ENCODE measurements at regions not wholly inside any gene's neighbourhood (a gene's known extent, or its start where the extent isn't known, plus 50 kb on each side); places are given as distances from the start of the nearest gene placed in this dataset.

GRCh38 chr3:30393079-30393478 lies 213.3 kb upstream of the TGFBR2 start:
- POLR2A ChIA-PET, result no interaction called here

GRCh38 chr3:30397030-30397429 lies 209.4 kb upstream of the TGFBR2 start:
- ChIA-PET CTCF (no interaction called here), POLR2A (no interaction called here)
- no peak for TF ChIP-seq NFRKB (IDR thresholded peaks at IDR 0.05)
- TF ChIP-seq CTBP1 (IDR thresholded peaks at IDR 0.05; ENCODE audit: borderline replicate concordance), result no peak
- TF ChIP-seq ELF4 (IDR thresholded peaks at IDR 0.05), result no peak
- no peak for TF ChIP-seq LEF1 (IDR thresholded peaks at IDR 0.05; ENCODE audit: borderline replicate concordance)
- no peak for TF ChIP-seq SP1 (IDR thresholded peaks at IDR 0.05)
- TF ChIP-seq L3MBTL2 (conservative IDR thresholded peaks at IDR 0.05), result no peak
- TF ChIP-seq ZNF384 (IDR thresholded peaks at IDR 0.05), result no peak
- no peak for TF ChIP-seq ARNT (IDR thresholded peaks at IDR 0.05)
- TF ChIP-seq FOXA1 (IDR thresholded peaks at IDR 0.05), result no peak
- no peak for TF ChIP-seq SUZ12 (IDR thresholded peaks at IDR 0.05)
- no peak for TF ChIP-seq TARDBP (IDR thresholded peaks at IDR 0.05)
- no peak for TF ChIP-seq PKNOX1 (IDR thresholded peaks at IDR 0.05)
- no peak for TF ChIP-seq FOXM1 (IDR thresholded peaks at IDR 0.05; ENCODE audit: borderline replicate concordance)
- TF ChIP-seq FOXK2 (IDR thresholded peaks at IDR 0.05), result no peak
- no peak for TF ChIP-seq BHLHE40 (IDR thresholded peaks at IDR 0.05; ENCODE audit: borderline replicate concordance)
- TF ChIP-seq HDGF (IDR thresholded peaks at IDR 0.05; ENCODE audit: borderline replicate concordance), result no peak
- no peak for DNase-seq (ENCODE audit: extremely low spot score)

More at GRCh38 chr3:30393079-30393478, 213.3 kb upstream of the TGFBR2 start:
- CTCF ChIA-PET, result no interaction called here
- no peak for TF ChIP-seq FOXA1 (IDR thresholded peaks at IDR 0.05)
- no peak for TF ChIP-seq ARNT (IDR thresholded peaks at IDR 0.05)
- no peak for TF ChIP-seq FOXM1 (IDR thresholded peaks at IDR 0.05; ENCODE audit: borderline replicate concordance)
- no peak for TF ChIP-seq L3MBTL2 (conservative IDR thresholded peaks at IDR 0.05)
- TF ChIP-seq TARDBP (IDR thresholded peaks at IDR 0.05), result no peak
- no peak for TF ChIP-seq CTBP1 (IDR thresholded peaks at IDR 0.05; ENCODE audit: borderline replicate concordance)
- no peak for TF ChIP-seq HDGF (IDR thresholded peaks at IDR 0.05; ENCODE audit: borderline replicate concordance)
- DNase-seq (ENCODE audit: extremely low spot score), result no peak

- POLR2A ChIA-PET, result no interaction called here
These were observed 206.8 kb upstream of the TGFBR2 start for GRCh38 chr3:30399394-30400181.

GRCh38 chr3:30400926-30401325 lies 205.5 kb upstream of the TGFBR2 start:
- no peak for DNase-seq (ENCODE audit: extremely low spot score)
- CTCF ChIA-PET, result no interaction called here
- POLR2A ChIA-PET, result no interaction called here
- TF ChIP-seq FOXA1 (IDR thresholded peaks at IDR 0.05) (no peak), SP1 (IDR thresholded peaks at IDR 0.05) (no peak), LEF1 (IDR thresholded peaks at IDR 0.05; ENCODE audit: borderline replicate concordance) (no peak), PKNOX1 (IDR thresholded peaks at IDR 0.05) (no peak), L3MBTL2 (conservative IDR thresholded peaks at IDR 0.05) (no peak), FOXK2 (IDR thresholded peaks at IDR 0.05) (no peak), FOXM1 (IDR thresholded peaks at IDR 0.05; ENCODE audit: borderline replicate concordance) (no peak), HDGF (IDR thresholded peaks at IDR 0.05; ENCODE audit: borderline replicate concordance) (no peak), CTBP1 (IDR thresholded peaks at IDR 0.05; ENCODE audit: borderline replicate concordance) (no peak), ARNT (IDR thresholded peaks at IDR 0.05) (no peak), TARDBP (IDR thresholded peaks at IDR 0.05) (no peak), NFRKB (IDR thresholded peaks at IDR 0.05) (no peak), ELF4 (IDR thresholded peaks at IDR 0.05) (no peak), ZNF384 (IDR thresholded peaks at IDR 0.05) (no peak), SUZ12 (IDR thresholded peaks at IDR 0.05) (no peak), BHLHE40 (IDR thresholded peaks at IDR 0.05; ENCODE audit: borderline replicate concordance) (no peak)

More at GRCh38 chr3:30399394-30400181, 206.8 kb upstream of the TGFBR2 start:
- CTCF ChIA-PET, result interaction anchor here (0.5 kb wide), 1 partner anchor 294 kb away, joined by 4 read pairs; no protein-coding TSS in a partner anchor
- no peak for DNase-seq (ENCODE audit: extremely low spot score)
- TF ChIP-seq NFRKB (IDR thresholded peaks at IDR 0.05) (no peak), L3MBTL2 (conservative IDR thresholded peaks at IDR 0.05) (no peak), LEF1 (IDR thresholded peaks at IDR 0.05; ENCODE audit: borderline replicate concordance) (no peak), ARNT (IDR thresholded peaks at IDR 0.05) (no peak), ZNF384 (IDR thresholded peaks at IDR 0.05) (no peak), PKNOX1 (IDR thresholded peaks at IDR 0.05) (no peak), BHLHE40 (IDR thresholded peaks at IDR 0.05; ENCODE audit: borderline replicate concordance) (no peak), SUZ12 (IDR thresholded peaks at IDR 0.05) (no peak), FOXK2 (IDR thresholded peaks at IDR 0.05) (no peak), SP1 (IDR thresholded peaks at IDR 0.05) (no peak), CTBP1 (IDR thresholded peaks at IDR 0.05; ENCODE audit: borderline replicate concordance) (no peak), ELF4 (IDR thresholded peaks at IDR 0.05) (no peak), FOXA1 (IDR thresholded peaks at IDR 0.05) (no peak), FOXM1 (IDR thresholded peaks at IDR 0.05; ENCODE audit: borderline replicate concordance) (no peak), TARDBP (IDR thresholded peaks at IDR 0.05) (no peak)

- DNase-seq (ENCODE audit: extremely low spot score), result no peak
- ChIA-PET CTCF (no interaction called here), POLR2A (no interaction called here)
- TF ChIP-seq FOXK2 (IDR thresholded peaks at IDR 0.05) (no peak), HDGF (IDR thresholded peaks at IDR 0.05; ENCODE audit: borderline replicate concordance) (no peak), FOXM1 (IDR thresholded peaks at IDR 0.05; ENCODE audit: borderline replicate concordance) (no peak), PKNOX1 (IDR thresholded peaks at IDR 0.05) (no peak), BHLHE40 (IDR thresholded peaks at IDR 0.05; ENCODE audit: borderline replicate concordance) (no peak), FOXA1 (IDR thresholded peaks at IDR 0.05) (no peak), SP1 (IDR thresholded peaks at IDR 0.05) (no peak), ARNT (IDR thresholded peaks at IDR 0.05) (no peak), ELF4 (IDR thresholded peaks at IDR 0.05) (no peak), ZNF384 (IDR thresholded peaks at IDR 0.05) (no peak), SUZ12 (IDR thresholded peaks at IDR 0.05) (no peak), TARDBP (IDR thresholded peaks at IDR 0.05) (no peak), LEF1 (IDR thresholded peaks at IDR 0.05; ENCODE audit: borderline replicate concordance) (no peak), CTBP1 (IDR thresholded peaks at IDR 0.05; ENCODE audit: borderline replicate concordance) (no peak), L3MBTL2 (conservative IDR thresholded peaks at IDR 0.05) (no peak), NFRKB (IDR thresholded peaks at IDR 0.05) (no peak)
These were observed 204.4 kb upstream of the TGFBR2 start for GRCh38 chr3:30401971-30402370.

Measured in HEK293T (cell line).